OCI-LY7 (cell line): ENCODE measurements at regions not wholly inside any gene's neighbourhood (a gene's known extent, or its start where the extent isn't known, plus 50 kb on each side); places are given as distances from the start of the nearest gene placed in this dataset.

Source experiments
- BruUV-seq: library from RNA; stranded (reverse); fragments of 400-500 nt; replicated peaks from 2 replicates; lab custom pipeline; 2021; lab: Mats Ljungman, UMichigan
- CTCF ChIA-PET: fragments of 300-600 bp; sonication (Branson Sonifier 250); formaldehyde crosslinking; loops from one replicate; lab custom pipeline; 2022; ENCODE audit warnings: antibody characterized with exemption; ENCODE audit not compliant: unreplicated experiment; lab: Charles Lee
- POLR2A ChIA-PET: fragments of 300-600 bp; sonication (Branson Sonifier 250); formaldehyde crosslinking; loops from one replicate; lab custom pipeline; 2022; ENCODE audit warnings: antibody characterized with exemption; lab: Charles Lee
- DNase-seq: peaks from one replicate; pipeline ENCODE4 v3.0.0-alpha.2; 2015; ENCODE audit warnings: low spot score
- H2AFZ ChIP-seq: fragments of 200-600 bp; sonication (generic), shearing (Covaris generic); 2 replicates; pipeline ENCODE4 v1.6.1; 2014; ENCODE audit warnings: mild to moderate bottlenecking, antibody characterized with exemption, low read length, moderate library complexity
- H3K27ac ChIP-seq: fragments of 200-600 bp; sonication (generic); 2 replicates; pipeline ENCODE4 v1.5.1; 2014; ENCODE audit warnings: mixed run types, low read depth, mild to moderate bottlenecking, moderate library complexity, low read length, inconsistent platforms; ENCODE audit not compliant: poor library complexity, severe bottlenecking
- H3K36me3 ChIP-seq: fragments of 200-600 bp; sonication (generic); 2 replicates; pipeline ENCODE4 v1.6.1; 2014; ENCODE audit warnings: mild to moderate bottlenecking, antibody characterized with exemption, low read length, moderate library complexity, mixed read lengths; ENCODE audit not compliant: insufficient read depth
- H3K4me1 ChIP-seq: fragments of 200-600 bp; sonication (generic); 2 replicates; pipeline ENCODE4 v1.5.1; 2014; ENCODE audit warnings: mild to moderate bottlenecking, low read length; ENCODE audit not compliant: insufficient read depth, poor library complexity, severe bottlenecking
- H3K4me2 ChIP-seq: fragments of 200-600 bp; sonication (generic); 2 replicates; pipeline ENCODE4 v1.6.1; 2014; ENCODE audit warnings: mild to moderate bottlenecking, low read length
- H3K4me3 ChIP-seq: fragments of 200-600 bp; sonication (generic); 2 replicates; pipeline ENCODE4 v1.5.1; 2014; ENCODE audit warnings: mild to moderate bottlenecking, low read depth, low read length; ENCODE audit not compliant: poor library complexity, severe bottlenecking
- H3K79me2 ChIP-seq: fragments of 200-600 bp; sonication (generic); 2 replicates; pipeline ENCODE4 v1.6.1; 2016; ENCODE audit warnings: low read depth, mild to moderate bottlenecking, low read length, moderate library complexity, mixed read lengths; ENCODE audit not compliant: insufficient read depth
- H3K9me2 ChIP-seq: fragments of 200-600 bp; sonication (generic); 2 replicates; pipeline ENCODE4 v1.6.1; 2016; ENCODE audit warnings: mild to moderate bottlenecking, low read length, mixed read lengths; ENCODE audit not compliant: insufficient read depth
- H3K9me3 ChIP-seq: fragments of 200-600 bp; sonication (generic); 2 replicates; pipeline ENCODE4 v1.6.1; 2014; ENCODE audit warnings: mild to moderate bottlenecking, mixed run types, low read length, mixed read lengths
- H4K20me1 ChIP-seq: fragments of 200-600 bp; sonication (generic); 2 replicates; pipeline ENCODE4 v1.6.1; 2014; ENCODE audit warnings: mild to moderate bottlenecking, antibody characterized with exemption, low read length, moderate library complexity, mixed read lengths; ENCODE audit not compliant: insufficient read depth
- EZH2phosphoT487 ChIP-seq: fragments of 200-600 bp; sonication (generic); IDR thresholded peaks from 2 replicates; pipeline ENCODE4 v1.6.1; 2018; ENCODE audit warnings: low read depth, borderline replicate concordance, mild to moderate bottlenecking, mixed run types, antibody characterized with exemption, low read length, moderate library complexity, mixed read lengths
- intact Hi-C: fragments of 100-400 bp; cut with micrococcal nuclease; formaldehyde crosslinking; loops from one replicate; pipeline ENCODE4 v1.10.0; 2022; ENCODE audit not compliant: unreplicated experiment
- TF ChIP-seq, protein P1 (sequence below): fragments of 200-600 bp; sonication (generic); conservative IDR thresholded peaks from 2 replicates; pipeline ENCODE4 v1.5.1; 2014; ENCODE audit warnings: mild to moderate bottlenecking, antibody characterized with exemption, low read length, moderate library complexity, mixed read lengths

DNA sequence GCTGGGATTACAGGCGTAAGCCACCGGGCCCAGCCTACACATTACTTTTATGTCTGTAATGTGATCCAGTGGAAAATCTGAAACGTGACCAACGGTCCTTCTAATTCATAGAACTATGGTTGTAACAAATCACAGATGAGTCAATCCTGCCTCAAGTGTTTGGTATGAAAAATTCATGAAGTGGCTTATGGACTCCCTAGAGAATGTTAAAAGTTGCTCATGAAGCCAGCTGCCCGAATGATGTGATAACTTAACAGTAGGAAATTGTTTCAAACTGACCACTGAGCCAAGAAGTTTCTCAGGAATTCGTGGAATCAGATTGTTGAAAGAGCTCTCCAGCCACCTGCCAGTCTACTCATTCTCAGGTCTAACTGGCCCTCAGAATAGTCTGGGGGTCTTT lies 59.4 kb upstream of the FARP1 start:
- TF ChIP-seq, protein P1, sequence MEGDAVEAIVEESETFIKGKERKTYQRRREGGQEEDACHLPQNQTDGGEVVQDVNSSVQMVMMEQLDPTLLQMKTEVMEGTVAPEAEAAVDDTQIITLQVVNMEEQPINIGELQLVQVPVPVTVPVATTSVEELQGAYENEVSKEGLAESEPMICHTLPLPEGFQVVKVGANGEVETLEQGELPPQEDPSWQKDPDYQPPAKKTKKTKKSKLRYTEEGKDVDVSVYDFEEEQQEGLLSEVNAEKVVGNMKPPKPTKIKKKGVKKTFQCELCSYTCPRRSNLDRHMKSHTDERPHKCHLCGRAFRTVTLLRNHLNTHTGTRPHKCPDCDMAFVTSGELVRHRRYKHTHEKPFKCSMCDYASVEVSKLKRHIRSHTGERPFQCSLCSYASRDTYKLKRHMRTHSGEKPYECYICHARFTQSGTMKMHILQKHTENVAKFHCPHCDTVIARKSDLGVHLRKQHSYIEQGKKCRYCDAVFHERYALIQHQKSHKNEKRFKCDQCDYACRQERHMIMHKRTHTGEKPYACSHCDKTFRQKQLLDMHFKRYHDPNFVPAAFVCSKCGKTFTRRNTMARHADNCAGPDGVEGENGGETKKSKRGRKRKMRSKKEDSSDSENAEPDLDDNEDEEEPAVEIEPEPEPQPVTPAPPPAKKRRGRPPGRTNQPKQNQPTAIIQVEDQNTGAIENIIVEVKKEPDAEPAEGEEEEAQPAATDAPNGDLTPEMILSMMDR = no peak
- no peak for TF ChIP-seq EZH2phosphoT487
- no peaks in the 10 kb centered on the region for H3K9me2 ChIP-seq
- H2AFZ ChIP-seq = no peak overlapping the region
- H3K27ac ChIP-seq = no peak overlapping the region
- POLR2A ChIA-PET = no interaction called here
- no peak overlapping the region for H3K4me3 ChIP-seq
- no peak overlapping the region for H3K4me2 ChIP-seq
- H3K79me2 ChIP-seq = no peaks in the 10 kb centered on the region
- no peaks in the 10 kb centered on the region for H3K4me1 ChIP-seq
- CTCF ChIA-PET = no interaction called here
- DNase-seq = no peak
- intact Hi-C loops = no loop called here
- H3K9me3 ChIP-seq = no peaks in the 10 kb centered on the region
- no peaks in the 10 kb centered on the region for H4K20me1 ChIP-seq
- BruUV-seq = no TSS peak
- no peaks in the 10 kb centered on the region for H3K36me3 ChIP-seq

DNA sequence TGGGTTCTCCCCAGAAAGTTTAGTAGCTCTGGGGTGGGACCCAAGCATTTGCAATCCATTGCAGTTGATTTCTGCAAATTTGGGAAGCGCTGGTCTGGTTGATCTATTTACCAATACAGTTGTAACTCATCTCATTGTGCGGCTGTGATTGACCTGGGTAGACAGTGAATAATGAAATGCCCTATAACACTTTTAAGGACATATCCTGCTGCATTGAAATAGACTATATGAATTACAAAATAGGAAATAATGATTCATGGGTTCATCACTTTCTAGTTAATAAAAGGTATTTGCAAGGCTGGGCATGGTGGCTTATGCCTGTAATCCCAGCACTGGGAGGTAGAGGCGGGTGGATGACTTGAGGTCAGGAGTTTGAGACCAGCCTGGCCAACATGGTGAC lies 59.0 kb upstream of the FARP1 start:
- Histone ChIP-seq H3K36me3 (no peaks in the 10 kb centered on the region), H3K27ac (no peak overlapping the region), H3K4me2 (no peak overlapping the region), H3K4me3 (no peak overlapping the region), H3K9me3 (no peaks in the 10 kb centered on the region), H3K9me2 (no peaks in the 10 kb centered on the region), H2AFZ (no peak overlapping the region), H4K20me1 (no peaks in the 10 kb centered on the region), H3K4me1 (no peaks in the 10 kb centered on the region), H3K79me2 (no peaks in the 10 kb centered on the region)
- CTCF ChIA-PET = no interaction called here
- TF ChIP-seq, protein P1 = no peak
- no peak for TF ChIP-seq EZH2phosphoT487
- no TSS peak for BruUV-seq
- no peak for DNase-seq
- intact Hi-C loops = no loop called here
- POLR2A ChIA-PET = no interaction called here

DNA sequence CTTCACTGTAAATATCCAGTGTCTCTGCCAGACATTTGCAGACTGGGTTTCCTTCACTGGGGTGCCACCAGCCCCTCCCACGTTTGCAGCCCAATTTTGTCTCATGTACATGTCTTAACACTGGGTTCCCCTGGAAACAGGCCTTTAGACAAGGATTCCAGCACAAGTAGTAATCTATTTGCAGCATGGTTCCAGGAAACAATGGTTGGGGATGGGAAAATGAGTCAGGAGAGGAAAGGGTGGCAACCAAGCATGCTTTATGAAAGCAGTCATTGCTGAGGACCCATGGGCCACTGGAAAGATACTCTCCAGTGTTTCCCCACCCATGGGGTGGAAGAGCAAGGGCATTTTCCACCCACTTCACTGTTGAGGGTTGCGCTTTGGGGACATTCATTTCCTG lies 53.6 kb upstream of the FARP1 start:
- H2AFZ ChIP-seq = no peak overlapping the region
- no peaks in the 10 kb centered on the region for H4K20me1 ChIP-seq
- TF ChIP-seq, protein P1 = no peak
- no peak for TF ChIP-seq EZH2phosphoT487
- H3K9me3 ChIP-seq = no peaks in the 10 kb centered on the region
- DNase-seq = no peak
- BruUV-seq = no TSS peak
- intact Hi-C loops = no loop called here
- no peak overlapping the region for H3K4me2 ChIP-seq
- ChIA-PET CTCF (no interaction called here), POLR2A (no interaction called here)
- H3K79me2 ChIP-seq = no peaks in the 10 kb centered on the region
- no peak overlapping the region for H3K4me3 ChIP-seq
- H3K36me3 ChIP-seq = no peaks in the 10 kb centered on the region
- no peak overlapping the region for H3K27ac ChIP-seq
- no peaks in the 10 kb centered on the region for H3K4me1 ChIP-seq
- no peaks in the 10 kb centered on the region for H3K9me2 ChIP-seq
